ENCODE measurements at regions not wholly inside any gene's neighbourhood (a gene's known extent, or its start where the extent isn't known, plus 50 kb on each side); places are given as distances from the start of the nearest gene placed in this dataset.

GRCh38 chr4:13159041-13159620, 325.0 kb downstream of the RAB28 start:
- DNase-seq (ENCODE audit: low read depth, low spot score): no peak
- no peaks in the 10 kb centered on the region for H3K27me3 ChIP-seq (ENCODE audit: insufficient read depth, low read length)
- no peak overlapping the region for H2AFZ ChIP-seq (ENCODE audit: low read depth, low read length, poor library complexity, severe bottlenecking)
- no peaks in the 10 kb centered on the region for H3K4me1 ChIP-seq (ENCODE audit: control insufficient read depth in 1 of 2, insufficient read depth in 2 of 2, low read length in 2 of 2)
- RAD21 ChIA-PET (ENCODE audit: low non-redundant PET in 1 of 2, low total read pairs in 2 of 2, uncharacterized antibody in 2 of 2, unreplicated experiment in 2 of 2): no interaction called here
- ATAC-seq: no peak
- no peak overlapping the region for H3K27ac ChIP-seq (ENCODE audit: low read depth, low read length)
- no peaks in the 10 kb centered on the region for H3K9me2 ChIP-seq (ENCODE audit: insufficient read depth)
- H3K9ac ChIP-seq (ENCODE audit: low read length): no peak overlapping the region
- no peaks in the 10 kb centered on the region for H4K20me1 ChIP-seq (ENCODE audit: insufficient read depth)
- BruUV-seq (replicated peaks): no TSS peak
- CTCF ChIA-PET: no interaction called here
- H3K79me2 ChIP-seq (ENCODE audit: insufficient read depth, low read length): no peaks in the 10 kb centered on the region
- no peaks in the 10 kb centered on the region for H3K9me3 ChIP-seq (ENCODE audit: control insufficient read depth in 1 of 2, insufficient read depth in 1 of 2, low read depth in 1 of 2, low read length in 2 of 2)
- no peak overlapping the region for H3K4me3 ChIP-seq (replicated peaks in 1 of 2; ENCODE audit: low read depth in 1 of 2, low read length in 2 of 2)
- POLR2A ChIA-PET: no interaction called here
- no peak overlapping the region for H3K4me2 ChIP-seq (ENCODE audit: low read length)
- TF ChIP-seq SRF (IDR thresholded peaks at IDR 0.05; ENCODE audit: low read depth): no peak
- no peaks in the 10 kb centered on the region for H3K36me3 ChIP-seq (ENCODE audit: control insufficient read depth in 1 of 2, insufficient read depth in 2 of 2, low read length in 2 of 2)
- intact Hi-C loops (cut with micrococcal nuclease): no loop called here

- H3K9me3 ChIP-seq (ENCODE audit: control insufficient read depth in 1 of 2, insufficient read depth in 1 of 2, low read depth in 1 of 2, low read length in 2 of 2): no peaks in the 10 kb centered on the region
- no peak overlapping the region for H3K4me3 ChIP-seq (replicated peaks in 1 of 2; ENCODE audit: low read depth in 1 of 2, low read length in 2 of 2)
- BruUV-seq (replicated peaks): no TSS peak
- RAD21 ChIA-PET (ENCODE audit: low non-redundant PET in 1 of 2, low total read pairs in 2 of 2, uncharacterized antibody in 2 of 2, unreplicated experiment in 2 of 2): no interaction called here
- CTCF ChIA-PET: no interaction called here
- POLR2A ChIA-PET: no interaction called here
- H3K36me3 ChIP-seq (ENCODE audit: control insufficient read depth in 1 of 2, insufficient read depth in 2 of 2, low read length in 2 of 2): no peaks in the 10 kb centered on the region
- intact Hi-C loops (cut with micrococcal nuclease): no loop called here
- H2AFZ ChIP-seq (ENCODE audit: low read depth, low read length, poor library complexity, severe bottlenecking): no peak overlapping the region
- DNase-seq (ENCODE audit: low read depth, low spot score): no peak
- no peaks in the 10 kb centered on the region for H4K20me1 ChIP-seq (ENCODE audit: insufficient read depth)
- H3K9me2 ChIP-seq (ENCODE audit: insufficient read depth): no peaks in the 10 kb centered on the region
- H3K27me3 ChIP-seq (ENCODE audit: insufficient read depth, low read length): no peaks in the 10 kb centered on the region
- H3K4me2 ChIP-seq (ENCODE audit: low read length): no peak overlapping the region
- TF ChIP-seq SRF (IDR thresholded peaks at IDR 0.05; ENCODE audit: low read depth): no peak
- TF ChIP-seq CEBPB (IDR thresholded peaks at IDR 0.05; ENCODE audit: low read depth): no peak
- no peak for TF ChIP-seq ZBTB33 (IDR thresholded peaks at IDR 0.05; ENCODE audit: extremely low read depth, insufficient replicate concordance, low read length)
- no peak for TF ChIP-seq RAD21 (IDR thresholded peaks at IDR 0.05; ENCODE audit: low read depth)
- TF ChIP-seq REST (IDR thresholded peaks at IDR 0.05; ENCODE audit: low read depth): no peak
- no peak for TF ChIP-seq SP1 (IDR thresholded peaks at IDR 0.05; ENCODE audit: low read depth)
- no peak for TF ChIP-seq ELF1 (IDR thresholded peaks at IDR 0.05; ENCODE audit: borderline replicate concordance, low read depth)
- H3K4me1 ChIP-seq (ENCODE audit: control insufficient read depth in 1 of 2, insufficient read depth in 2 of 2, low read length in 2 of 2): no peaks in the 10 kb centered on the region
- no peak for ATAC-seq
- H3K27ac ChIP-seq (ENCODE audit: low read depth, low read length): no peak overlapping the region
- no peaks in the 10 kb centered on the region for H3K79me2 ChIP-seq (ENCODE audit: insufficient read depth, low read length)
- H3K9ac ChIP-seq (ENCODE audit: low read length): no peak overlapping the region
Observed at GRCh38 chr4:13151194-13151593, 332.9 kb downstream of the RAB28 start.
